ENCODE measurements at regions not wholly inside any gene's neighbourhood (a gene's known extent, or its start where the extent isn't known, plus 50 kb on each side); places are given as distances from the start of the nearest gene placed in this dataset. TPM values are rescaled to one million over a fixed set of nuclear protein-coding genes. Genes with fewer than 3 reads are reported as not detected.

DNA sequence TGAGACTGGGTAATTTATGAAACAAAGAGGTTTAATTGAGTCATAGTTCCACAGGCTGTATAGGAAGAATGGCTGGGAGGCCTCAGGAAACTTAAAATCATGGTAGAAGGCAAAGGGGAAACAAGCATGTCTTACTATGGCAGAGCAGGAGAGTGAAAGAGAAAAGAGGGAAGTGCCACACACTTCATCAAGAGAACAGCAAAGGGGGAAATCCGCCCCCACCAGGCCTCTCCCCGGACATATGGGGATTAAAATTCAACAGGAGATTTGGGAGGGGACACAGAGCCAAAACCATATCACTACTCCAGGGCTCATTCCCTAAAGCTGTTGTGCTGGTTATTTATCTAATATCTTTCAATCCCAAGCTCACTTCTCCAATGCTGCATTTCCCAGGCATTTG lies 50.2 kb upstream of the NR3C1 start:
- no peak for DNase-seq (ENCODE audit: low spot score)
- no peak overlapping the region for H3K4me3 ChIP-seq (ENCODE audit: low read depth, low read length, poor library complexity, severe bottlenecking)
- BruUV-seq (replicated peaks), result no TSS peak
- H3K4me1 ChIP-seq (ENCODE audit: insufficient read depth, low read length, poor library complexity, severe bottlenecking), result no peaks in the 10 kb centered on the region
- no peak overlapping the region for H3K27ac ChIP-seq (ENCODE audit: low read depth, low read length, poor library complexity, severe bottlenecking)
- CTCF ChIA-PET, result no interaction called here
- no peaks in the 10 kb centered on the region for H3K27me3 ChIP-seq (replicated peaks; ENCODE audit: insufficient read depth, low read depth, low read length, poor library complexity)
- intact Hi-C loops (cut with micrococcal nuclease; ENCODE audit: unreplicated experiment), result no loop called here
- TF ChIP-seq EZH2 (IDR thresholded peaks at IDR 0.05; ENCODE audit: borderline replicate concordance, low read depth, low read length, poor library complexity, severe bottlenecking), result no peak
- TF ChIP-seq, protein P1, sequence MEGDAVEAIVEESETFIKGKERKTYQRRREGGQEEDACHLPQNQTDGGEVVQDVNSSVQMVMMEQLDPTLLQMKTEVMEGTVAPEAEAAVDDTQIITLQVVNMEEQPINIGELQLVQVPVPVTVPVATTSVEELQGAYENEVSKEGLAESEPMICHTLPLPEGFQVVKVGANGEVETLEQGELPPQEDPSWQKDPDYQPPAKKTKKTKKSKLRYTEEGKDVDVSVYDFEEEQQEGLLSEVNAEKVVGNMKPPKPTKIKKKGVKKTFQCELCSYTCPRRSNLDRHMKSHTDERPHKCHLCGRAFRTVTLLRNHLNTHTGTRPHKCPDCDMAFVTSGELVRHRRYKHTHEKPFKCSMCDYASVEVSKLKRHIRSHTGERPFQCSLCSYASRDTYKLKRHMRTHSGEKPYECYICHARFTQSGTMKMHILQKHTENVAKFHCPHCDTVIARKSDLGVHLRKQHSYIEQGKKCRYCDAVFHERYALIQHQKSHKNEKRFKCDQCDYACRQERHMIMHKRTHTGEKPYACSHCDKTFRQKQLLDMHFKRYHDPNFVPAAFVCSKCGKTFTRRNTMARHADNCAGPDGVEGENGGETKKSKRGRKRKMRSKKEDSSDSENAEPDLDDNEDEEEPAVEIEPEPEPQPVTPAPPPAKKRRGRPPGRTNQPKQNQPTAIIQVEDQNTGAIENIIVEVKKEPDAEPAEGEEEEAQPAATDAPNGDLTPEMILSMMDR (conservative IDR thresholded peaks at IDR 0.05; ENCODE audit: low read depth, low read length), result no peak
- POLR2A ChIA-PET (ENCODE audit: low non-redundant PET), result no interaction called here
- H3K36me3 ChIP-seq (ENCODE audit: insufficient read depth, low read length, poor library complexity, severe bottlenecking), result no peaks in the 10 kb centered on the region
- H3K9me3 ChIP-seq (ENCODE audit: low read depth, low read length, poor library complexity, severe bottlenecking), result no peaks in the 10 kb centered on the region

Small RNA genes lying in the stretch of these regions (microRNA-seq; reads per million reads assigned to microRNA genes)
- gene MIR5197, result not detected
